MM.1S (cell line): ENCODE measurements at regions not wholly inside any gene's neighbourhood (a gene's known extent, or its start where the extent isn't known, plus 50 kb on each side); places are given as distances from the start of the nearest gene placed in this dataset.

Experiments
- DNase-seq: peaks from one replicate; pipeline ENCODE4 v3.0.0-alpha.2; 2015
- H2AFZ ChIP-seq: fragments of 300-600 bp; sonication (generic); 2 replicates; pipeline ENCODE4 v1.6.0; 2016; ENCODE audit warnings: antibody characterized with exemption, low read length
- H3F3A ChIP-seq: fragments of 300-600 bp; sonication (generic); 2 replicates; pipeline ENCODE4 v1.6.1; 2016; ENCODE audit warnings: mild to moderate bottlenecking, antibody characterized with exemption, low read length, moderate library complexity, mixed read lengths; ENCODE audit not compliant: insufficient read depth
- H3K27ac ChIP-seq: fragments of 300-600 bp; sonication (generic); 2 replicates; pipeline ENCODE4 v1.5.1; 2016; ENCODE audit warnings: mild to moderate bottlenecking, low read length
- H3K27me3 ChIP-seq: fragments of 300-600 bp; sonication (generic); replicated peaks from 2 replicates; pipeline ENCODE4 v1.6.0; 2016; ENCODE audit warnings: low read length; ENCODE audit not compliant: insufficient read depth
- H3K36me3 ChIP-seq: fragments of 300-600 bp; sonication (generic); replicated peaks from 2 replicates; pipeline ENCODE4 v1.6.1; 2016; ENCODE audit warnings: mild to moderate bottlenecking, low read length, mixed read lengths; ENCODE audit not compliant: insufficient read depth
- H3K4me1 ChIP-seq: fragments of 300-600 bp; sonication (generic); 2 replicates; pipeline ENCODE4 v1.6.1; 2016; ENCODE audit warnings: low read length, mixed read lengths
- H3K4me2 ChIP-seq: fragments of 300-600 bp; sonication (generic); 2 replicates; pipeline ENCODE4 v1.6.0; 2016; ENCODE audit warnings: low read depth, low read length
- H3K4me3 ChIP-seq: fragments of 300-600 bp; sonication (generic); 2 replicates; pipeline ENCODE4 v1.5.1; 2016; ENCODE audit warnings: low read length, mixed read lengths
- H3K79me2 ChIP-seq: fragments of 300-600 bp; sonication (generic); 2 replicates; pipeline ENCODE4 v1.6.1; 2016; ENCODE audit warnings: mixed run types, low read length, mixed read lengths
- H3K9ac ChIP-seq: fragments of 300-600 bp; sonication (generic); 2 replicates; pipeline ENCODE4 v1.6.1; 2016; ENCODE audit warnings: low read length, mixed read lengths
- H3K9me2 ChIP-seq: fragments of 300-600 bp; sonication (generic); replicated peaks from 2 replicates; pipeline ENCODE4 v1.6.1; 2016; ENCODE audit warnings: mild to moderate bottlenecking, low read length, mixed read lengths; ENCODE audit not compliant: insufficient read depth
- H3K9me3 ChIP-seq: fragments of 300-600 bp; sonication (generic); replicated peaks from 2 replicates; pipeline ENCODE4 v1.6.1; 2016; ENCODE audit warnings: mild to moderate bottlenecking, low read length, mixed read lengths; ENCODE audit not compliant: insufficient read depth
- H4K20me1 ChIP-seq: fragments of 300-600 bp; sonication (generic); 2 replicates; pipeline ENCODE4 v1.6.1; 2016; ENCODE audit warnings: mild to moderate bottlenecking, low read length, moderate library complexity, mixed read lengths; ENCODE audit not compliant: insufficient read depth
- EZH2 ChIP-seq: fragments of 300-600 bp; sonication (generic); optimal IDR thresholded peaks from 2 replicates; pipeline ENCODE3; 2017; ENCODE audit warnings: low read depth, mild to moderate bottlenecking, antibody characterized with exemption, low read length, mixed read lengths
- EZH2phosphoT487 ChIP-seq: fragments of 300-600 bp; sonication (generic); IDR thresholded peaks from 2 replicates; pipeline ENCODE4 v1.6.1; 2018; ENCODE audit warnings: antibody characterized with exemption, low read length
- TF ChIP-seq, protein P1 (sequence below): fragments of 300-600 bp; sonication (generic); IDR thresholded peaks from 2 replicates; pipeline ENCODE4 v1.5.1; 2016; ENCODE audit warnings: antibody characterized with exemption, low read length, mixed read lengths

DNA sequence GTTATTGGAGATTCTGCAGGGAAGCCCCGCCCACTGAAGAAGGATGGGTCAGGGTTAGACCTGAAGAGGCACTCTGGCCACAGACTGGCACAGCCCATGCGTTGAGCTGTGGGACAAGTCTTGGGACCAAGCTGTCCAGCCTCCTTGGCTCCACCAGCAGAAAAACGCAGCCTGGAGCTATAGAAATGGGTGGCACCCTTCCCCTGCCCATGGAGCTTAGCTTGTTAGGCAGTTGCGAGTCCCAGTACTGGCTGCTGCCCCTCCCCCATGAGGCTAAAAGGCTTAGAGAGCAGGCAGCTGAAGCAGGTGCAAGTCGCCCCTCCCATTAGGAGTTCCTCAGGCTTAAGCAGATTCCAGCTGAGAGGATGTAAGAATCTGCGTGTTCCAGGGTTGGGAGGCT, 1124.0 kb upstream of the TMEM132C start:
- Histone ChIP-seq H3K9me2 (no peaks in the 10 kb centered on the region), H3K27ac (no peak overlapping the region), H3K27me3 (no peaks in the 10 kb centered on the region), H3K4me3 (no peak overlapping the region), H3K4me1 (no peaks in the 10 kb centered on the region), H3F3A (no peaks in the 10 kb centered on the region), H2AFZ (no peak overlapping the region), H3K79me2 (no peaks in the 10 kb centered on the region), H3K9ac (no peak overlapping the region), H3K4me2 (no peak overlapping the region), H3K36me3 (no peaks in the 10 kb centered on the region), H3K9me3 (no peaks in the 10 kb centered on the region), H4K20me1 (no peaks in the 10 kb centered on the region)
- TF ChIP-seq, protein P1, sequence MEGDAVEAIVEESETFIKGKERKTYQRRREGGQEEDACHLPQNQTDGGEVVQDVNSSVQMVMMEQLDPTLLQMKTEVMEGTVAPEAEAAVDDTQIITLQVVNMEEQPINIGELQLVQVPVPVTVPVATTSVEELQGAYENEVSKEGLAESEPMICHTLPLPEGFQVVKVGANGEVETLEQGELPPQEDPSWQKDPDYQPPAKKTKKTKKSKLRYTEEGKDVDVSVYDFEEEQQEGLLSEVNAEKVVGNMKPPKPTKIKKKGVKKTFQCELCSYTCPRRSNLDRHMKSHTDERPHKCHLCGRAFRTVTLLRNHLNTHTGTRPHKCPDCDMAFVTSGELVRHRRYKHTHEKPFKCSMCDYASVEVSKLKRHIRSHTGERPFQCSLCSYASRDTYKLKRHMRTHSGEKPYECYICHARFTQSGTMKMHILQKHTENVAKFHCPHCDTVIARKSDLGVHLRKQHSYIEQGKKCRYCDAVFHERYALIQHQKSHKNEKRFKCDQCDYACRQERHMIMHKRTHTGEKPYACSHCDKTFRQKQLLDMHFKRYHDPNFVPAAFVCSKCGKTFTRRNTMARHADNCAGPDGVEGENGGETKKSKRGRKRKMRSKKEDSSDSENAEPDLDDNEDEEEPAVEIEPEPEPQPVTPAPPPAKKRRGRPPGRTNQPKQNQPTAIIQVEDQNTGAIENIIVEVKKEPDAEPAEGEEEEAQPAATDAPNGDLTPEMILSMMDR: no peak
- no peak for TF ChIP-seq EZH2phosphoT487
- TF ChIP-seq EZH2: no peak
- DNase-seq: no peak

DNA sequence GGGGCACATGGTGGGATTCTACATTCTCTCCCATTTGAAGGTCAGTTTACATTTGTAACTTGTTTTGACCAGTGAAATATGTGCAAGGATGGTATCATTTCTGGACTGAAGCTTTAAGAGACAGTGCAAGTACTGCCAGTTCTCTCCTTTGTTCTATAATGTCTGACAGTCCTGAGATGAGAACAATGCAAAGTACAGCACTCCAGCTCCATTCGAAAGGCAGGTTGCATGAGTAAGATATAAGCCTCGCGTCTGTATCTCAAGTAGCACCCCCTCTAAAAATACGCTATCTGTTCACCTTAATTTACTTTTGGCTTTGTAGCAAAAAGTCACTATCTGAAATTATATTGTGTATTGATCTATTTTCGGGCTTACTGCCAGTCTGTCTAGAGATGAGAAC, 1122.2 kb upstream of the TMEM132C start:
- no peaks in the 10 kb centered on the region for H3K79me2 ChIP-seq
- no peak overlapping the region for H3K4me2 ChIP-seq

DNA sequence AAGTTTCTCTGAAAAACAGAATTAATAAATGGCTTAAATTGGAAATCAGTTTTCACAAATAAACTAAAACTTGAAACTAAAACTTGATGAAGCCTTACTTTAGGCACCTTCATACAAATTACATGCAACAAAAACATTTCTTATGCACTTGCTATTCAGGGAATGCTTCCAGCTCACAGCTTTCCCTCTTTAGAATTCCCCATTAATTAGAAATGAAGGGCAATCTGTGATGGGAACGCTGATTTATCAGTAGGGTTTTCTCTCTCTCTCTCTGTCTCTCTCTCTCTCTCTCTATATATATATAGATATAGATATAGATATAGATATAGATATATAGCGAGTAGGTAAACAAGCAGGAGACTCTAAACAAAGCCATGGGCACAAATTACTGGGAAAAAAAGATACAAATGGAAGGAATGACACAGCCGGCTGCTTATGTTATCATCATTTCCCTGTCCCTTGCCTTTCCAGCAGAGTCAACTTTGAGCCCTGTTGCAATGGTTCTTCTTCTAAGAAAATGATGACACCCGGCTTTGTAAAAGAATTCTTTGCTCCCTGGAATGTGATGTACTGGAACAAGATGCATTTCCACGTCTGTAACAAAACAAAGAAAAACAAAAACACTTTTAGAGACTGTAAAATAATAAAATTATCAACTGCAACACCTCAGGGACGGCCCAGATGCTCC, 1121.6 kb upstream of the TMEM132C start:
- Histone ChIP-seq H3F3A (no peaks in the 10 kb centered on the region), H3K4me3 (no peak overlapping the region), H3K4me1 (no peaks in the 10 kb centered on the region), H3K36me3 (no peaks in the 10 kb centered on the region), H3K4me2 (no peak overlapping the region), H3K9ac (no peak overlapping the region), H3K9me2 (no peaks in the 10 kb centered on the region), H3K27me3 (no peaks in the 10 kb centered on the region), H3K27ac (no peak overlapping the region), H3K79me2 (no peaks in the 10 kb centered on the region), H2AFZ (no peak overlapping the region), H3K9me3 (no peaks in the 10 kb centered on the region), H4K20me1 (no peaks in the 10 kb centered on the region)
- DNase-seq: no peak
- TF ChIP-seq EZH2phosphoT487 (no peak), EZH2 (no peak)
- TF ChIP-seq, protein P1: no peak

More for the DNA sequence above, 1122.2 kb upstream of the TMEM132C start:
- Histone ChIP-seq H2AFZ (no peak overlapping the region), H3K27me3 (no peaks in the 10 kb centered on the region), H3K27ac (no peak overlapping the region), H3K4me1 (no peaks in the 10 kb centered on the region), H3K9ac (no peak overlapping the region), H3K9me2 (no peaks in the 10 kb centered on the region), H3F3A (no peaks in the 10 kb centered on the region), H3K4me3 (no peak overlapping the region), H3K9me3 (no peaks in the 10 kb centered on the region), H4K20me1 (no peaks in the 10 kb centered on the region), H3K36me3 (no peaks in the 10 kb centered on the region)
- DNase-seq: no peak
- TF ChIP-seq, protein P1: no peak
- TF ChIP-seq EZH2phosphoT487 (no peak), EZH2 (no peak)
